GM12878 (cell line): ENCODE measurements at regions not wholly inside any gene's neighbourhood (a gene's known extent, or its start where the extent isn't known, plus 50 kb on each side); places are given as distances from the start of the nearest gene placed in this dataset.

Experiments
- ATAC-seq: fragments of 200-7000 bp; cut with Tn5 transposase; 3 replicates; pipeline ENCODE4 v1.9.1; 2020; ENCODE audit warnings: mild to moderate bottlenecking, moderate library complexity
- BruUV-seq: library from RNA; stranded (reverse); fragments of 400-500 nt; replicated peaks from 2 replicates; lab custom pipeline; 2021; lab: Mats Ljungman, UMichigan
- CTCF ChIA-PET: fragments of 300-600 bp; sonication (Branson Sonifier 250); formaldehyde crosslinking; extraction: SDS; loops from one replicate; lab custom pipeline; 2021; ENCODE audit warnings: inconsistent platforms; lab: Yijun Ruan, JAX
- POLR2A ChIA-PET: fragments of 350-600 bp; formaldehyde crosslinking; extraction: SDS; loops from one replicate; lab custom pipeline; 2021; ENCODE audit warnings: inconsistent platforms; lab: Charles Lee
- RAD21 ChIA-PET: fragments of 300-600 bp; sonication (Branson Sonifier 250); formaldehyde crosslinking; loops from one replicate; lab custom pipeline; 2023; ENCODE audit warnings: antibody characterized with exemption; ENCODE audit not compliant: unreplicated experiment; lab: Charles Lee
- SMC1A ChIA-PET: fragments of 300-600 bp; sonication (Branson Sonifier 250); formaldehyde crosslinking; loops from one replicate; lab custom pipeline; 2023; ENCODE audit not compliant: unreplicated experiment, uncharacterized antibody; lab: Charles Lee
- DNase-seq: peaks from one replicate; pipeline ENCODE4 v3.0.0-alpha.2; 2011; ENCODE audit warnings: low read depth, low spot score
- FAIRE-seq: peaks from 3 replicates; lab custom pipeline; 2011; peaks lifted over from hg19 to GRCh38; lab: Jason Lieb, UNC
- H2AFZ ChIP-seq: 2 replicates; pipeline ENCODE4 v1.6.0; 2011; ENCODE audit warnings: low read depth, low read length, control low read depth; ENCODE audit not compliant: control insufficient read depth
- H3K27ac ChIP-seq: 2 replicates; pipeline ENCODE4 v1.5.1; 2011; ENCODE audit warnings: control low read depth; ENCODE audit not compliant: control insufficient read depth, insufficient read depth
- H3K27me3 ChIP-seq, 2 experiments: replicated peaks in 1 of 2; 2 replicates each; pipeline versions ENCODE4 v1.6.0 to v1.6.1; 2011; ENCODE audit warnings: low read length in 1 of 2; ENCODE audit not compliant: control insufficient read depth in 2 of 2, insufficient read depth in 2 of 2
- H3K36me3 ChIP-seq, 2 experiments: 2 replicates each; pipeline ENCODE4 v1.5.1; 2011; ENCODE audit warnings: low read length in 1 of 2; ENCODE audit not compliant: control insufficient read depth in 2 of 2, insufficient read depth in 2 of 2
- H3K4me1 ChIP-seq: 2 replicates; pipeline ENCODE4 v1.6.1; 2011; ENCODE audit warnings: mild to moderate bottlenecking, low read length, moderate library complexity, mixed read lengths; ENCODE audit not compliant: control insufficient read depth, insufficient read depth
- H3K4me2 ChIP-seq: 2 replicates; pipeline ENCODE4 v1.6.0; 2011; ENCODE audit warnings: control low read depth; ENCODE audit not compliant: control insufficient read depth, insufficient read depth
- H3K4me3 ChIP-seq: fragments of 200-600 bp; sonication (generic); 2 replicates; pipeline ENCODE4 v1.5.1; 2016
- H3K79me2 ChIP-seq: 2 replicates; pipeline ENCODE4 v1.6.0; 2011; ENCODE audit warnings: low read length; ENCODE audit not compliant: control insufficient read depth, insufficient read depth
- H3K9ac ChIP-seq: 2 replicates; pipeline ENCODE4 v1.8.0; 2011; ENCODE audit warnings: low read length, control low read depth, mixed read lengths; ENCODE audit not compliant: control insufficient read depth, insufficient read depth
- H3K9me3 ChIP-seq: replicated peaks from 3 replicates; pipeline ENCODE4 v1.5.1; 2011; ENCODE audit warnings: mild to moderate bottlenecking, low read length; ENCODE audit not compliant: control insufficient read depth, insufficient read depth
- H4K20me1 ChIP-seq: 2 replicates; pipeline ENCODE4 v1.6.0; 2011; ENCODE audit not compliant: control insufficient read depth, insufficient read depth
- ATF7 ChIP-seq: fragments of 450-650 bp; IDR thresholded peaks from 2 replicates; pipeline ENCODE4 v1.6.1; 2016; ENCODE audit warnings: low read depth, mild to moderate bottlenecking
- BHLHE40 ChIP-seq, 2 experiments: fragments of 450-650 bp in 1 of 2; IDR thresholded peaks; 2 replicates each; pipeline ENCODE4 v1.6.1; 2011 to 2017; ENCODE audit warnings: low read depth in 2 of 2, borderline replicate concordance in 1 of 2, improper control_type of control experiment in 1 of 2, low read length in 1 of 2, mild to moderate bottlenecking in 1 of 2
- CHD1 ChIP-seq: IDR thresholded peaks from 2 replicates; pipeline ENCODE4 v1.6.1; 2012; ENCODE audit warnings: low read depth, low read length, improper control_type of control experiment
- CHD2 ChIP-seq: IDR thresholded peaks from 2 replicates; pipeline ENCODE4 v1.6.1; 2011; ENCODE audit warnings: low read depth, low read length, improper control_type of control experiment, borderline replicate concordance
- CREB1 ChIP-seq: IDR thresholded peaks from 2 replicates; pipeline ENCODE4 v1.6.1; 2012; ENCODE audit warnings: low read depth, mild to moderate bottlenecking, inconsistent platforms
- CREM ChIP-seq: IDR thresholded peaks from 2 replicates; pipeline ENCODE4 v1.6.1; 2014; ENCODE audit warnings: antibody characterized with exemption, low read depth
- EED ChIP-seq: sonication (generic); IDR thresholded peaks from 2 replicates; pipeline ENCODE4 v1.6.1; 2016; ENCODE audit warnings: antibody characterized with exemption, low read depth
- IKZF1 ChIP-seq: fragments of 450-650 bp; conservative IDR thresholded peaks from 2 replicates; pipeline ENCODE4 v1.6.1; 2017; ENCODE audit warnings: antibody characterized with exemption, mild to moderate bottlenecking
- POLR2AphosphoS5 ChIP-seq: IDR thresholded peaks from 2 replicates; pipeline ENCODE4 v1.6.1; 2011; ENCODE audit warnings: mild to moderate bottlenecking, low read length, inconsistent platforms
- RB1 ChIP-seq: fragments of 450-650 bp; formaldehyde crosslinking; IDR thresholded peaks from 2 replicates; pipeline ENCODE4 v1.6.1; 2017; ENCODE audit warnings: mild to moderate bottlenecking, borderline replicate concordance
- TCF7 ChIP-seq: IDR thresholded peaks from 2 replicates; pipeline ENCODE4 v1.6.1; 2014; ENCODE audit warnings: antibody characterized with exemption, borderline replicate concordance
- WGBS: methylation state at CpG from one replicate; pipeline ENCODE4 v1.1.6; 2016; ENCODE audit warnings: low lambda C conversion rate; ENCODE audit not compliant: insufficient replicate concordance, insufficient coverage; ENCODE audit errors: missing lambda C conversion rate; 5-methylcytosine and 5-hydroxymethylcytosine counted together
- in situ Hi-C: fragments of 300-500 bp; cut with MboI; formaldehyde crosslinking; loops from 9 replicates; pipeline ENCODE4 v1.14.3; 2018; ENCODE audit warnings: mixed read lengths
- intact Hi-C: fragments of 100-400 bp; cut with micrococcal nuclease; formaldehyde crosslinking; loops from one replicate; pipeline ENCODE4 v1.14.2; 2022; ENCODE audit not compliant: unreplicated experiment
- TF ChIP-seq, protein P1 (sequence below): fragments of 450-650 bp; IDR thresholded peaks from 2 replicates; pipeline ENCODE4 v1.6.1; 2016; ENCODE audit warnings: mild to moderate bottlenecking
- TF ChIP-seq, protein P2 (sequence below): IDR thresholded peaks from 2 replicates; pipeline ENCODE4 v1.6.1; 2012; ENCODE audit warnings: low read depth, low read length, improper control_type of control experiment
- TF ChIP-seq, protein P3 (sequence below): fragments of 450-650 bp; formaldehyde crosslinking; IDR thresholded peaks from 2 replicates; pipeline ENCODE4 v1.4.0; 2020; ENCODE audit warnings: mild to moderate bottlenecking, moderate library complexity

DNA sequence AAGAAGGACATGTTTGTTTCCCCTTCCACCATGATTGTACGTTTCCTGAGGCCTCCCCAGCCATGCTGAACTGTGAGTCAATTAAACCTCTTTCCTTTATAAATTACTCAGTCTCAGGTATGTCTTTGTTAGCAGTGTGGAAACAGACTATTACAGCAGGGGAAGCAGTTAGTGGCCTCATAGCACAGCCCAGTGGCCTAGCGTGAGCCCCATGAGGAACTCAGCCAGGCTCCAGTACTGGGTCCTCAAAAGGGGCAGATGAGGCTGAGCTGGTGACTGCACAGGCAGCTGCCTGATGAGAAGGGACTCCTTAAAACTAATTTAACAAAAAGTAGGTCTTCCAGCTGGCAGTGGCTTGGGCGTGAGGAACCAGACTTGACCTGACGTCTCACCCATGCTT lies 399.9 kb downstream of the CDH26 start:
- ChIA-PET RAD21 (no interaction called here), POLR2A (no interaction called here), SMC1A (interaction anchor here (1.1 kb wide), 1 partner anchor 9 kb away, joined by 3 read pairs; no protein-coding TSS in a partner anchor), CTCF (no interaction called here)
- Histone ChIP-seq H3K4me3 (no peak overlapping the region), H3K4me1 (no peaks in the 10 kb centered on the region), H3K9me3 (no peaks in the 10 kb centered on the region; the same call in 2 of the 3 replicates), H3K36me3 (no peaks in the 10 kb centered on the region), H3K27me3 (no peaks in the 10 kb centered on the region), H3K4me2 (no peak overlapping the region), H4K20me1 (no peaks in the 10 kb centered on the region), H3K79me2 (no peaks in the 10 kb centered on the region), H3K9ac (no peak overlapping the region), H3K27ac (no peak overlapping the region), H2AFZ (no peak overlapping the region)
- in situ Hi-C loops (no loop called here), intact Hi-C loops (no loop called here)
- BruUV-seq, result no TSS peak
- no peak for ATAC-seq
- TF ChIP-seq TCF7 (no peak), ATF7 (no peak), RB1 (no peak), BHLHE40 (IDR thresholded peaks at IDR 0.05; ENCODE audit: borderline replicate concordance in 1 of 2, low read depth in 2 of 2, low read length in 1 of 2) (no peak), IKZF1 (no peak)
- WGBS, result 23% methylated on average over 4 of the region's 4 CpGs
- no peak for DNase-seq
- no peak for FAIRE-seq

DNA sequence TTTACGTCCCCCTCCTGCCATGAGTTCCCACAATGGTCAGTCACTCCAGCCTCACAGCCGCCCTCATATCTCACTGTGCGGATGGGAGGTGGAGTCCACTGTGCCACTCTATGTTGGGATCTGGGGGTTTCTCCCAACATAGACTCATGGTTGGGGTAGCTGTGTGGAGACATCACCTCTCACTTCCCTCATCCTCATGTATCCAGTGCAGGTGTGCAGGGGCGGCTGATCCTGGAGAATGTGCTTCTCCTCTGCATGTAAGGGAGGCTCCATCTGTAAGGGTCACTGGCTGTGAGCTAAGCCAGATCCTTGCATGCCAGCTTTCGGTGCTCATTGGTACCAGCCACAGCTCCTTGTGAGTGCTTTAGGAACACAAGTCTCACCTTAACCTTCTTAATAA lies 400.8 kb downstream of the CDH26 start:
- WGBS, result 61% methylated on average over 5 of the region's 5 CpGs
- POLR2A ChIA-PET, result no interaction called here
- in situ Hi-C loops, result no loop called here
- RAD21 ChIA-PET, result no interaction called here
- Histone ChIP-seq H2AFZ (no peak overlapping the region), H3K36me3 (no peaks in the 10 kb centered on the region), H3K27ac (no peak overlapping the region), H3K27me3 (no peaks in the 10 kb centered on the region), H3K9me3 (no peaks in the 10 kb centered on the region; the same call in 2 of the 3 replicates), H3K79me2 (no peaks in the 10 kb centered on the region), H4K20me1 (no peaks in the 10 kb centered on the region), H3K4me2 (no peak overlapping the region), H3K4me3 (no peak overlapping the region), H3K9ac (no peak overlapping the region), H3K4me1 (no peaks in the 10 kb centered on the region)
- CTCF ChIA-PET, result no interaction called here
- DNase-seq, result no peak
- FAIRE-seq, result no peak
- ATAC-seq, result no peak
- intact Hi-C loops, result no loop called here
- SMC1A ChIA-PET, result no interaction called here
- BruUV-seq, result no TSS peak
- TF ChIP-seq CREB1 (no peak), CREM (no peak), POLR2AphosphoS5 (no peak), EED (no peak), CHD1 (no peak), CHD2 (no peak)
- TF ChIP-seq, protein P1, sequence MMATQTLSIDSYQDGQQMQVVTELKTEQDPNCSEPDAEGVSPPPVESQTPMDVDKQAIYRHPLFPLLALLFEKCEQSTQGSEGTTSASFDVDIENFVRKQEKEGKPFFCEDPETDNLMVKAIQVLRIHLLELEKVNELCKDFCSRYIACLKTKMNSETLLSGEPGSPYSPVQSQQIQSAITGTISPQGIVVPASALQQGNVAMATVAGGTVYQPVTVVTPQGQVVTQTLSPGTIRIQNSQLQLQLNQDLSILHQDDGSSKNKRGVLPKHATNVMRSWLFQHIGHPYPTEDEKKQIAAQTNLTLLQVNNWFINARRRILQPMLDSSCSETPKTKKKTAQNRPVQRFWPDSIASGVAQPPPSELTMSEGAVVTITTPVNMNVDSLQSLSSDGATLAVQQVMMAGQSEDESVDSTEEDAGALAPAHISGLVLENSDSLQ, result no peak
- TF ChIP-seq, protein P2, sequence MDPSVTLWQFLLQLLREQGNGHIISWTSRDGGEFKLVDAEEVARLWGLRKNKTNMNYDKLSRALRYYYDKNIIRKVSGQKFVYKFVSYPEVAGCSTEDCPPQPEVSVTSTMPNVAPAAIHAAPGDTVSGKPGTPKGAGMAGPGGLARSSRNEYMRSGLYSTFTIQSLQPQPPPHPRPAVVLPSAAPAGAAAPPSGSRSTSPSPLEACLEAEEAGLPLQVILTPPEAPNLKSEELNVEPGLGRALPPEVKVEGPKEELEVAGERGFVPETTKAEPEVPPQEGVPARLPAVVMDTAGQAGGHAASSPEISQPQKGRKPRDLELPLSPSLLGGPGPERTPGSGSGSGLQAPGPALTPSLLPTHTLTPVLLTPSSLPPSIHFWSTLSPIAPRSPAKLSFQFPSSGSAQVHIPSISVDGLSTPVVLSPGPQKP, result no peak
- TF ChIP-seq, protein P3, sequence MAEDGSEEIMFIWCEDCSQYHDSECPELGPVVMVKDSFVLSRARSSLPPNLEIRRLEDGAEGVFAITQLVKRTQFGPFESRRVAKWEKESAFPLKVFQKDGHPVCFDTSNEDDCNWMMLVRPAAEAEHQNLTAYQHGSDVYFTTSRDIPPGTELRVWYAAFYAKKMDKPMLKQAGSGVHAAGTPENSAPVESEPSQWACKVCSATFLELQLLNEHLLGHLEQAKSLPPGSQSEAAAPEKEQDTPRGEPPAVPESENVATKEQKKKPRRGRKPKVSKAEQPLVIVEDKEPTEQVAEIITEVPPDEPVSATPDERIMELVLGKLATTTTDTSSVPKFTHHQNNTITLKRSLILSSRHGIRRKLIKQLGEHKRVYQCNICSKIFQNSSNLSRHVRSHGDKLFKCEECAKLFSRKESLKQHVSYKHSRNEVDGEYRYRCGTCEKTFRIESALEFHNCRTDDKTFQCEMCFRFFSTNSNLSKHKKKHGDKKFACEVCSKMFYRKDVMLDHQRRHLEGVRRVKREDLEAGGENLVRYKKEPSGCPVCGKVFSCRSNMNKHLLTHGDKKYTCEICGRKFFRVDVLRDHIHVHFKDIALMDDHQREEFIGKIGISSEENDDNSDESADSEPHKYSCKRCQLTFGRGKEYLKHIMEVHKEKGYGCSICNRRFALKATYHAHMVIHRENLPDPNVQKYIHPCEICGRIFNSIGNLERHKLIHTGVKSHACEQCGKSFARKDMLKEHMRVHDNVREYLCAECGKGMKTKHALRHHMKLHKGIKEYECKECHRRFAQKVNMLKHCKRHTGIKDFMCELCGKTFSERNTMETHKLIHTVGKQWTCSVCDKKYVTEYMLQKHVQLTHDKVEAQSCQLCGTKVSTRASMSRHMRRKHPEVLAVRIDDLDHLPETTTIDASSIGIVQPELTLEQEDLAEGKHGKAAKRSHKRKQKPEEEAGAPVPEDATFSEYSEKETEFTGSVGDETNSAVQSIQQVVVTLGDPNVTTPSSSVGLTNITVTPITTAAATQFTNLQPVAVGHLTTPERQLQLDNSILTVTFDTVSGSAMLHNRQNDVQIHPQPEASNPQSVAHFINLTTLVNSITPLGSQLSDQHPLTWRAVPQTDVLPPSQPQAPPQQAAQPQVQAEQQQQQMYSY, result no peak
